ENCODE measurements at regions not wholly inside any gene's neighbourhood (a gene's known extent, or its start where the extent isn't known, plus 50 kb on each side); places are given as distances from the start of the nearest gene placed in this dataset.

DNA sequence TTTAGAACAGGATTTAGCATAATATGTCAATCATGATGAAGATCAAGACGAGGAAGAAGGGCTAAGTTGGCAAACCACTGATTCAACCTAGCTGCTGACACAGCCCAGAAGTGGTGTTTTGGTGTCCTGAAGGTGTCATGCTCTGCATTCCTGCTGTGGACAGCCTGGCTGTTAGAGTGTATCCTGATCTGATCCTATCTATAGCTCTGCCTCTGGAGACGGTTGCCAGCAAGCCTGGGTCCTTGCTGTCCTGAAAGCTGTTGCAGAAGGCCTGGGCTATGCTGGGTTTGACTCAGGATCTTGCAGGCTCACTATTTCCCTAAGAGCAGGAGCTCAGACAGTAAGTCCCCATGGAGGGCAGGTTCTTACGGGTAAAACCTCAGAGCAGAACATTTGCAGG, 416.4 kb downstream of the TSHZ3 start:
- DNase-seq: no peak

DNA sequence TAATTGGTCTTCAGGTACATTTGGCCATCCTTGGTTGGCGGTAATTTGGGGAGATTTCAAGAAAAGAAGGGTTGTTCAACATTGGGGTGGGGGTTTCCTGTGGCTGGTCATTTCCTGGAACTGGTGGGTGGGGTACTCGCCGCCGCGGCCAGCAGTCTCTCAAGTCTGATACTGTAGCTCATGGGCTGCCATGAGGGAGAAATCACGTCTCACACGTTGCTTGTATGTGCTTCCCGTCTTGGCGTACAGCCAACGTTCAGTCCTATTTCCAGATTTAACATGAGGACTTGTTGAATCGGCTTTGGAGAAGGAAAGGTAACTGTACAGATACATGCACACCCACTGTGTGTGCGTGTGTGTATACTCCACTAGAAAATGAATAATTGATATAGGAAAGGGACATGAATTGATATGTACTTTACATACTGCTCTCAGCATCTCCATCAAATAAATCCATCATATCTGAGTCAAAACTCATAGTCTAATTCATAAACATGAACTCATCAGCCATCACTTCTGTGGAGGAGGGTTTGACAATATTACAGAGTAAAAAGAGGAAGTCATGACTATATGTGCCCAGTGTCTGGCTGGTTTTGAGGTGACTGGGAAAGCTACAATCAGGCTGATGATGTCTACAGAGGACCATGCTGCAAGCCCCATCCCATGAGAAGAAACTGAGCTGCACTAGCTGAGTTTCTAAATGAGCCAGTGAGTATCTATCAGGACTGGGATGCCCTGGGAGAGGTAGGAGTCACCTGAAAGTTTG, 418.1 kb downstream of the TSHZ3 start:
- no peak for DNase-seq

DNA sequence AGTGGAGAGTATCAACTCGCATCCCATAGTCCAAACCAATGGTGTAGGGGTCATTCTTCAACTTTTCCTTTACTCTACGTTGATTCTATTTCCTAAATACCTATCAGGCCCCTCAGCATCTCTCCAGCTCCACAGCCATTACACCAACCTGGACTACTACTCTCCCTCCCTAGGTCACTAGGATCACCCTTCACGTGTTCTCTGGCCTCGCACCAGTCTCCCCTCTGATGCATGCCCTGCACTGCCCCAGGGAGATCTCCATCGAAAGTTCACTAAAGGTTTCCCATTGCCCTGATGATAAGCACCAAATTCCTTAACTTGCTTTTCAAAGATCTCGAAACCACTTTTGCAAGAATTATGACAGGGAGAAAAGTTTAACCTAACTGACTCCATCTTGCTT, 421.5 kb downstream of the TSHZ3 start:
- DNase-seq: no peak

DNA sequence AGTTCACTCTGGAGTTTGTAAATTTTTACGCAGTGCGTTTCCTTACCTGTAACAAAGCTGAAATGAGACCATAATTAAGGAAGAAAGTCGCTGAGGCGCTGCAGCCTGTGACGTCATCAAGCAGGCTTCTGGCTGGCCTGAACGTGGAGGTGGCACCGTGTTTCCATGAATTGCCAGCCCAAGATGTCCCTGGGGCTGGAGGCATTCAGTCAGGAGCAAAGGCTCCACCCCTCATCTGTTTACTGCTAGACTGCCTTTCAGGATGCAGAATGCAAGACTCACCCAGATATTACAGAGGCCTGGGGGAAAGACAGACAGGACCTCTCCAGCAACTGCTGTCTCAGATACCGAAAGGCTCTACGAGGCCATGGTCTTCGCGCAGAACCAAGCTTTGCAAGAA, 424.6 kb downstream of the TSHZ3 start:
- DNase-seq: no peak

DNA sequence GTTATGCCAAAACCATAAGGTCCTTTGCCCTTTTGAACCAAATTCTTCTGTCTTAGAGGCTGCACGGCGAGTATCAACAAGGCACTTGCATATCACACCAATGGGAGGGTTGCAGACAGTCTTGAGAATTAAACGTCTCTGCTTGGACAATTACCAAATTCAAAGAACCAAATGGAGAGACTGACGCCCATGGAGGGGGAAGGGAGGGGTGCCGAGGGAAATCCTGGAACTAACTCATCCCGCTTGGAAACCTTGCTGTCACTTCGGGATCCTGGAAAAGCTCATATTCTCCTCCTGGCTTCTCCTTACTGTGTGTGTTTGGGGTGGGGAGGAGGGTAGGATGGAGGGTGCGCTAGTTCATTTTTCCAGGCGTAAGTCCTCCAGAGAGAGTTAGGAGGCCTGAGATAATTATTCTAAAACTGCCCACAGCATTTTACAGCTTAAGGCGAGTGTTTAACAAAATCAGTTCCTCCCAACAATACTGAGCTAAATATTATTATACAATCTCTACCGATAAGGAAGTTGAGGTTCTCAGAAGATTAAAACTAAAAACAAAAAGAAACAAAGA, 425.1 kb downstream of the TSHZ3 start:
- no peak for DNase-seq

DNA sequence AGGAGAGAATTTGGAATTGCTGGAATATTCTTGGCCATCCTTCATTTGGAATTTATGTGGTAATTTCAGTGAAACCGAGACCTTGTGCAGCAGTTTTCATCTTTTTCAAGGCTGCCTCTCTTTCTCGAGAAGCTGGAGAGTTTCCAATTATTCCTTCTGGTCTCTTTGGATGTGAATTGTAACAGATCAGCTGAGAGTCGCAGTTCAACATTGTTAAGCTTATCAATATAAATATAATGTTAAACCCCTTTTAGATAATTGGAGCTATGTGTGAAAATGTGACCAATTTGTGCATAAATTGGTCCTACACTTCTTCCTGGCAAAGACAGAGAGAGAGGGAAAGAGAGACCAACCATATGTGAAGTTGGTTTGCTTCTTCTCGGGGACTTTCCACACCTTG, 425.6 kb downstream of the TSHZ3 start:
- no peak for DNase-seq

DNA sequence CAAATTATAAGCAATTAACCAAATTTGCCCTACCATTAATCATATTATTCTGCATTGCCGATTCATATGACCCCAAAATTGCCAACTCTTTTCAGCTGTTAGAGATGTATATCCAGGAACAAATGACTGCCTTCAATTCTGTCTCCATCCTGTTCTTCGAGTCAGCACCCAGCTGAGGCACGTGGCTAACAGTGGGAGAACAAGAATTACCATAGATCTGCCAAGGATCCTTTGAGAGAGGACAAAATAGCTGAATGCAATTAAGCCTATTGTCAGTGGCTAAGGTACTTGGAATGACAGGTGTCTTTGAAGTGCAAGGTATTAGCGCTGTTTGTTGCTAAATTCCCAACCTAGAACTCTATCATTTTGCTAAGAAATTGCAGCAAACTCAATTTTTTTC, 426.1 kb downstream of the TSHZ3 start:
- DNase-seq: no peak

DNA sequence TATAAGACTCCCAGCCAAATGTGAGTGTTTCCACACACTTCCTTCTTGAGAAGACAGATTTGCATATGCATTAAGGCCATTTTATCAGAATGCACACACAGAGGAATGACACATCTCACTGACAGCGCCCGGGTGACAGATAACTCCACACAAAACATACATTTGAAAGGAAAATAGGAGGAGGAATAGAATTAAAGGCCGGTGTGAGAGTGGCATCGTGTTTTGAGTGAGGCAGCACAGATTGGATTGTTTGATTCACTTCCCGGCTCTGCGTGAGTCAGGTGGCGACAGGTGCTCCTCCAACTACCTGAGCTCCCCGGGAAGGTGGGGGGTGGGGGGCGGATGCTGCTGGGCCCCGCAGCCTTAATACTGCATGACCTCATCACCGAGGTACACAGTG, 429.0 kb downstream of the TSHZ3 start:
- DNase-seq: no peak

DNA sequence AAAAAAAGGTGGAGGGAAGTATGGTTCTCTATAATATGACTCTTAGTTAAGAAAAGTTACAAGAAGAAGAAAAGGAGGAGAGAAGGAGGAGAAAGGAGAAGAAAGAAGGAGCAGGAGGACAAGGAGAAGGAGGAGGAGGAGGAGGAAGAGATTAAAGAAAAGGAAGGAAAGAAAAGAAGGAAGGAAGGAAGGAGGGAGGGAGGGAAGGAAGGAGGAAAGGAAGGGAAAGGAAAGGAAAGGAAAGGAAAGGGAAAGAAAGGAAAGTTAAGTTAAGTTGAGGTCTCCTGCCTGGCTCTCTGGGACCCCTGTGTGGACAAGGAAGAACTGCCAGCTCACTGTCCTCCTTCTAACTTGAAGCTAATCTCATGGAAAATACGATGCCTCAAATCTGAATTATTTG, 429.5 kb downstream of the TSHZ3 start:
- DNase-seq: no peak

DNA sequence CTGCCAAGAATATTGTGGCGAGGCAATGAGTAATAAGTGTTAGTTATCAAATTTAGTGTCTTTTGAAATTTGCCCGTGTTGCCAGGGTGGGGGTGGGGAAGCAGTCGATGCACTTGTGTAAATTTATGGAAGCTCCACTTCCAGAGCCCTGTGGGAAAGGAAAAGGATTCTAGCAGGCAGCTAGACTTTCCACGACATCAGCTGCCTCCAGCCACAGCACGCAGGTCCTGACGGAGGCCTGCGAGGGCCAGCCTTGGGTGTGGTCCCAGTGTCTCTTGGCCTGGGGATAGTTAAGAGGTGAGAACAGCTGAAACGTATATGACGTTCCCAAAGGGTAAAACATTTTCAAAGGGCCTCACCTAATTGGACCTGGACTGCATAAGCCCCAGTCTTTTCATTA, 433.0 kb downstream of the TSHZ3 start:
- DNase-seq: no peak

DNA sequence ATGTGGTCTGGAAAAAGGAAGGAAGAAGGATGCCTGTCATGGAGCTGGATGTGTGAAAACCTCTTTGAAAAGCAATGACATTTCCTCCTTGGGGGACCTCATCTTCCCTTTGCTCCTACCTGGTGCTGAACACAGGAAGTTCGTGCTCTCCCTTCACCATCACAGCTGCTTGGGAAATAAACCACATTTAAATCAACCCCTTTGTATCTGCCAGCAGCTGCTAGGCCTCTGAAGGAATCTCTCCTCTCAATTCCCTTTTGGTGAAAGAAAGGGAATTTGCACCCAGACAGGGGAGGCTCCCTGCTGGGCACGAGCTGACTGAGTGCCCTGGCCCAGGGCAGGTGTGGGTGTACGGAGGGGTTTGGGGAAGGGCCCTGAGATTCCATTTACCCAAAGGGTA, 437.7 kb downstream of the TSHZ3 start:
- no peak for DNase-seq

DNA sequence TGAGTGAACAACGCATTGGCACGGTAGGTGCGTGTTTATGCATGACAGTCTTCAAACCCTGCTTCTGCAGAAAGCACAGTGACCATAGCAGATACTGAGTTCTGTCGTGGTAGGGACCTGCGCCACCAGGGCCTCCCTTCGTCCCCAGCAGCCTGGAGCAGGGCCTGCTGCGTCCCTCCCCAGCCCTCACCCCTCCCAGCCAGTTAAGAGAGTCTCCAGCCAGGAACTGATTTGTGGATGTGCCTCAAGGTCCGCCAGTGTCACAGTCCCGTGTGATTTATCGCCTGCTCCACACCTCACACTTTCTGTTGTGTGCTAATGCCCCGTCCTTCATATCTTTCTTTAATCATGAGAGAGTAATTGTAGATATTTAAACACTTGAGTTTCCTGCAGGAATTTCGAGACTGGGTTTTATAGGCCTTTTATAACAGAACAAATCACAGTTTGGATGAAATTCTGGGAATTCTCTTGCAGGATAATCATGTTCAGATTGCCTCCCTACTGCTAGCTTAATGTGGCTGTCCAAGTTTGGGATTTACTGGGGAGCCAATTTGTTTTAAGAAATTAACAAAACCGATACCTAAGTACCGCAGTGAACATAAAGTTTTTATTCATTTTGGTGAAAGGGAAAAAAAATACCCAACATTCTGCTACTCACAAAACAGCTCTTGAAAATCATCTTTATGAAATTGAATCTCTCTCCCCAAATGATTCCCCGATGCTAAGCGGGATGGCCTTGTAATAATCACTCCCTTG, 438.6 kb downstream of the TSHZ3 start:
- no peak for DNase-seq

DNA sequence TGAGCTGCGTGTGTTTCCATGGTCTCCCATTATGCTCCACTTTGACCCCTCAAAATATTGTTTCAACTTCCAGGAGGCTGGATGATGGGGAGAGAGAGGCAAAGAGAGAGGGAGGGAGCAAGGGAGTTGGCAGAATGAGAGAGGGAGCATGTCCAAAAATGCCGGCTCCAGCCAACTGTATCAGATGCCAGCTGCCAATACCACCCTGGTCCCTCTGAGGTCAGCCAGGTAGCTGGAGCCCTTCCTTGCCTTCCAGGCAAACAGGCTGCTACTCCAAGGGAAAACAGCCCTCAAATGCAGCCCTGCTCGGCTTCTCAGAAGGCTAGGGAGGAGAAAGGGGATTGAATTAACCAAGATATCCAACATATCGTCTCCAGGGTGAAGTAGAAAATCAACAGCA, 440.0 kb downstream of the TSHZ3 start:
- no peak for DNase-seq

DNA sequence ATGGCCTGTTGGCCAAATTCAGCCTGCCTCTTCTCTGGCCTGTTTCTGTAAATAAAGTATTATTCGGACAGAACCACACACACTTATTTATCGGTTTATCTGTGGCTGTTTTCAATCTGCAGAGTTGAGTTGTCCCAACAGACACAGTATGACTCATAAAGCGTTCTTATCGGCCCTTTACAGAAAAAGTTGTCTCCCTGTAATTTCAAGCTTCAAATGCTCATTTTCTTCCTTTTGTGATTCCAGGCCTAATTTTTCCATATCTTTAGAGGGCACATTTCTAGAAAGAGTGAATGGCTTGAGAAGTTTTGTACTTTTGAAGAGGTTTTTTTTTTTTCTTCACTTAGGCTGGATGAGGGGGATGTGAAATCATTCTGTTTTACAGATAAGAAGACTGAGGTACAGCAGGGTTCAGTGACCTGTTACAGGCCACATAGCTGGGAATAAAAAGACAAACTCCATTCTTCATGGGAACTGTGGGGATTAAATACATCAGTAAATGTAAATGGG, 440.9 kb downstream of the TSHZ3 start:
- no peak for DNase-seq

DNA sequence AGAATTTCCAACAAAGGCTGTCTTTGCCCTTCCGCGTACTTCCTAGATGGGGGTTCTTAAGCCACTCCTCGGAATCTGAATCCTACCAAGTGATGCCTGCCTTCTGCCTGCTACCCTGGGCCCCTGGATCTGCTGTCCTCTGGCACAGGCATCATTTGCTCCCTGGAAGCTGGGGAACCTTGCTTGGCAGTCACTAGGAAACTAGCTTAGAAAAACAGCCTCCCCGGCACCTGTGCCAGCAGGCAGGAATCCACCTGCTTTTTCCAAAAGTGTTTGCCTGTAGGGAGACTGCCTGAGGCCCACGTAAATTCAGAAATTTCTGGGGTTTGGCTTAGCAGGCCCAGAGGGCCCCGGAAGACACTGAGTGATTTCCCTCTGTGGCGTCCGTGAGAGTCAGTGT, 442.4 kb downstream of the TSHZ3 start:
- no peak for DNase-seq

DNA sequence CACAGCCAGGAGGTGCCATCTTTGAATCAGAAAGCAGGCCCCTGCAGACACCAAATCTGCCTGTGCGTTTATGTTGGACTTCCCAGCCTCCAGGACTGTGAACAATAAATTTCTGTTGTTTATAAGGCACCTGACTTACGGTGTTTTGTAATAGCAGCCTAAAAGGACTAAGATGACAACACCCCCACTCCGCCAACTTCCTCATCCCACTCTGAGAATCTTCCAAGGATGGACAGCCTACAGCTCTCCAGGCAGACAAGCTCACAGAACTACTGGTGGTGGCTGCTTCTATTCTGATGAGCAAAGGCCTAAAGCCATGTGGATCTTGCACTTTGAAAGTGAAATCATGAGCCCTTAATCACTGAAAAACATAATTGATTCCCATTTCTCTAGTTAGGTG, 449.2 kb downstream of the TSHZ3 start:
- no peak for DNase-seq

DNA sequence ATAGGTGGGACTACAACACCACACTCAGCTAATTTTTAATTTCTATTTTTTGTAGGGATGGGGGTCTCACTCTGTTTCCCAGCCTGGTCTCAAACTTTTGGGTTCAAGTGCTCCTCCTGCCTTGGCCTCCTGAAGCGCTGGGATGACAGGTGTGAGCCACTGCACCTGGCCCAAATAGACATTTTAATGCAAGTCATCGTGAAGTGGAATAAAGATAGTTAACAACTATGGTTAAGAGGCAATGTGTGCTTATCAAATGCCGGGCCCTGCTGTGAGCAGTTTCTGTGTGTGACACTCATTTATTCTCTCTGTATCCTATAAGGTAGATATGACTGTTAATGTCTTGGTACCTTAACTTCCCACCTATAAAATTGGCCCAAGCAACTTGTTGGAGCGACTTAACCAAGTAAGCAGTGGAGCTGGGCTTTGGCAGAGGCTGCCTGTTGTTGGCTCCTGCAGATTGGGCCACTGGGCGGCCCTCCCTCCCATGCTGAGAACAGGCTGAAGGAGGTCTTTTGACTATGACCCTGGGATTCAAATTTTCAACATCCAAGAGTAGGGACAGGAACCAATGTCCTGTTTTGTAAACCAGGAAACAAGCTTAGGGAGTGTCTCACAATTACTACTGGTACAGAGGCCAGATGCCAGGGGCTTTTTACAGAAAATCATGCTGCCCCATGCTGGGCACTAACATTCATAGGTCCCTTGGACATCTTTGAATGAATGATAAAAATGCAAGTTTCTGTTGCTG, 450.7 kb downstream of the TSHZ3 start:
- DNase-seq: no peak

DNA sequence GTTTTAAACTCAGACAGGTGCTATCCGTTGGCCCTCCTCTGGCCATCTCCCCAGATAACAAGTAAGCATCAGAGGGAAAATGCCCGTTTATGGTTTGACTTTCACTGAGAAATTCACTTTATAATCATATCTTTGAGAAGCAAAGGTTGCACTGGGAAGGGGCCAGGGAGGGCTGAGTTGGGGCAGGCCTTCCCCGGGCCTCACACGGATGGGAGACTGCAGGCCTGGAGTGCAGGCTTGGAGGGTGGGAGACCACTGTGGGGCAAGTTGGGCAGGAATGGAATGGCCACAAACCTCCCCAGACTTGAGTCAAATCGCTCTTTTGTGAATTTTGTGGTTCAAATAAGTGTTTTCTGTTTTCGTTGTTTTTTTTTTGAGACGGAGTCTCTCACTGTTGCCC, 451.7 kb downstream of the TSHZ3 start:
- no peak for DNase-seq

DNA sequence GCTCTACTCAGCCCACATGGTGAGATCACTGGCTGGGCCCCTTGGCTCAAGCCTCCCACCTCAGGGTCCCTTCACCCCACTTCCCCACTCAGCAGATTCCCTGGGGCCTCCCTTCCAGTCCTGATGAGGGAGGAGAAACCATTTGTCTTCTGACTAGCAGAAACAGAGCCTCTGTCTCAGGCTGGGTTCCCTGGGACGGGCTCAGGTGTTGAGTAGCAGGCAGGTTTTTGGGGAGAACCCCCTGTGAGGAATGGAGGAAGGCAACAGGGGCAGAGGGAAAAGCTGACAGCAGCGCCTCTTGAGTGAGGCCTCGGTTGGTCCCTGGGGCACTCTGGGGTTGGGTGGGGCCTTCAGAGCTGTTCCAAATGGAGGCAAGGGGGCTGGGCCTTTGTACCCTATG, 452.2 kb downstream of the TSHZ3 start:
- DNase-seq: no peak

DNA sequence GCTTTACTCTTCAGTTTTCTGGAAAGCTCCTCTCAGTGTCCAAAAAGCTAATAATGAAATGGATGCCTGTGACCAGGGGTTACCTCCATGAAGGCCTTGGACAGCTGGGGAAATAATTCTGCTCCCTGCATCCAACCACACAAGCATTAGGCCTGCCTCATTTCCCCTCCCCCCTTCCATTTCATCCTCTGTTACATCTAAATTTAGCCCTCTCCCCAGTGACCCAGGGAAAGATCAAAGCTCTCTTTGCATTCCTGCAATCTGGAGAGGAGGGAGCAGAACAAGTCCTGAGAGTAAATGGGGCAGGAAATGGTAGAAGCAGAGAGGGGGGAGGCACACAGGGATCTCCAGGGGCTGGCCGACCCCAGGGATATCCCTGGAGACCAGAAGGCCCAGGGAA, 452.7 kb downstream of the TSHZ3 start:
- no peak for DNase-seq

DNA sequence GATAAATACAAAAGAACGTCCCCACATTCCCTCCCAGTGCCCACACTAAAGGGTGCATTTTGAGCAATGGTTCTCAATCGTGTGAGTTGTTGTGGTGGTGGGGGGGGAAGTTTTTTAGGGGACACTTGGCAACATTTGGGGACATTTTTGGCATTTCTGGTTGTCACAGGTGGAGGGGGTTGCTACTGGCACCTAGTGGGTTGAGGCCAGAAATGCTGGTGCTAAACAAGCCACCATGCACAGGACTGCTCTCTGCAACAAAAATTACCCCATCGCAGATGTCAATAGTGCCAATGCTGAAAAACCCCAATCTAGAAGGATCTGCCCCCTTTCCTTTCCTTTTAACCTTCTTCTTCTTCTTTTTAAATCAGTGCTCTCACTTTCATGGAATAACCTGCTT, 453.3 kb downstream of the TSHZ3 start:
- no peak for DNase-seq

DNA sequence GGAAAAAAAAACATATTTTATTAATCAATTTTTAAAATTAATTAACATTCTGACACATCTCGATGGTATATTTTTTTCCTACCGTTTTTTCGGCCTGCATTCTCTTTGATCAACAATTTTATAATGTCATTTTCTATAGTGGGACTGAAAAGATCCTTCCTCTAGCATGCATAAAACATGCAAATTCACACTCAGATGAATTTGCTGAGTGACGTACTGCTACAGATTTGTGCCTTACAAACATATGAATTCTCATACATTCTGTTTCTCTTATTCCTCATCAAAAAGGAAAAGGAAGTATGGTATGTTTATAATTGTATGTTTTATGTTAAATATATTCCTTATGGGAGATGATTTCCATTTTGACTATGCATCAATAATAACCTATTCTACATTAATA, 458.2 kb downstream of the TSHZ3 start:
- DNase-seq: no peak

DNA sequence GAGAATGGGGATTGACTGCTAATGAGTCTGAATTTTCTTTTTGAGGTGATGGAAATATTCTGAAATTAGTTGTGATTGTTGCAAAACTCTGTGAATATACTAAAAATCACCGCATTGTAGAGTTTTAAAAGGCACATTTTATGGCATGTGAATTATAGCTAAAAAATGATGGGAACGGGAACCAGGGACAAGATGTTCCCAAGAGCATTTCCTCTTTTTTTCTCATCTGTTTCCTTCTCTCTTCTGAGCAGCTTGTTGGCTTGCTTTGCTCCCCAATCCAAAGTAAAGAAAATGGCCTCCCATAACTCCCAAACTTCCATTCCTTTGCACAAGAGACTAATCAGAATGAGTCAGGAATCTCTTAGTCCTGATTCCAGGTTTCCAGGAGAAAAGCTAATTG, 459.2 kb downstream of the TSHZ3 start:
- no peak for DNase-seq

All from right forelimb (tissue), 1 donor.